Body of pancreas (tissue), 4 donors: ENCODE measurements at regions not wholly inside any gene's neighbourhood (a gene's known extent, or its start where the extent isn't known, plus 50 kb on each side); places are given as distances from the start of the nearest gene placed in this dataset.

Source experiments
- ATAC-seq: fragments of 150-250 bp; one replicate; pipeline ENCODE4 v1.9.1; 2016
- DNase-seq, 4 donors: peaks; one replicate each; pipeline ENCODE4 v3.0.0-alpha.2; 2019
- H3K27ac ChIP-seq, 4 donors: fragments of 200-600 bp; sonication (generic); 1 replicate in 3 of 4; 2 replicates in 1 of 4; pipeline versions ENCODE4 v1.5.1 to v1.6.1; 2016 to 2019; ENCODE audit warnings: mild to moderate bottlenecking in 1 of 4, mixed read lengths in 1 of 4, moderate library complexity in 1 of 4
- H3K27me3 ChIP-seq, 2 donors: fragments of 200-600 bp; sonication (generic); one replicate each; pipeline ENCODE4 v1.6.0; 2016; ENCODE audit warnings: mild to moderate bottlenecking in 1 of 2
- H3K36me3 ChIP-seq, 2 donors: fragments of 200-600 bp; sonication (generic); replicated peaks in 1 of 2; 2 replicates each; pipeline ENCODE4 v1.5.1; 2016; ENCODE audit warnings: low read depth in 2 of 2; ENCODE audit not compliant: insufficient read depth in 1 of 2
- H3K4me1 ChIP-seq: fragments of 200-600 bp; sonication (generic); one replicate; pipeline ENCODE4 v1.6.0; 2016
- H3K4me3 ChIP-seq, 2 donors: fragments of 200-600 bp; sonication (generic); 1 replicate in 1 of 2; 2 replicates in 1 of 2; pipeline ENCODE4 v1.5.1; 2016 to 2019
- H3K9me3 ChIP-seq, 3 donors: fragments of 200-600 bp; sonication (generic); 1 replicate in 2 of 3; 2 replicates in 1 of 3; pipeline ENCODE4 v1.5.1; 2016
- CTCF ChIP-seq, 7 experiments: fragments of 450-650 bp in 4 of 7; fragments of 200-600 bp in 3 of 7; sonication (generic) in 3 of 7; IDR thresholded peaks; one replicate each; pipeline ENCODE4 v1.5.1; 2016 to 2019; ENCODE audit warnings: antibody characterized with exemption in 7 of 7
- POLR2A ChIP-seq, 3 donors: fragments of 450-650 bp; IDR thresholded peaks; one replicate each; pipeline ENCODE4 v1.6.1; 2016; ENCODE audit warnings: antibody characterized with exemption in 3 of 3, mild to moderate bottlenecking in 2 of 3
- WGBS, 2 donors: methylation state at CpG; one replicate each; pipeline ENCODE4 v1.1.5; 2017; 5-methylcytosine and 5-hydroxymethylcytosine counted together
- intact Hi-C: fragments of 100-400 bp; cut with DNase I; formaldehyde crosslinking; loops from one replicate; pipeline ENCODE4 v1.15.1; 2023

GRCh38 chr6:9208966-9209365 lies 773.6 kb upstream of the SLC35B3 start:
- TF ChIP-seq CTCF (IDR thresholded peaks at IDR 0.05), result no peak
- TF ChIP-seq POLR2A (IDR thresholded peaks at IDR 0.05), result no peak

GRCh38 chr6:9205645-9206044 lies 770.3 kb upstream of the SLC35B3 start:
- Histone ChIP-seq H3K4me3 (no peak overlapping the region), H3K4me1 (no peaks in the 10 kb centered on the region), H3K27me3 (no peaks in the 10 kb centered on the region), H3K36me3 (no peaks in the 10 kb centered on the region), H3K9me3 (no peaks in the 10 kb centered on the region), H3K27ac (no peak overlapping the region)
- DNase-seq (no peak), ATAC-seq (no peak)
- no peak for TF ChIP-seq CTCF (IDR thresholded peaks at IDR 0.05)
- TF ChIP-seq POLR2A (IDR thresholded peaks at IDR 0.05), result no peak
- intact Hi-C loops, result no loop called here
- WGBS, 2 donors, result 77 to 94% methylated on average over 1 of the region's 1 CpG

More at GRCh38 chr6:9208966-9209365, 773.6 kb upstream of the SLC35B3 start:
- H3K4me3 ChIP-seq, result no peak overlapping the region
- no peaks in the 10 kb centered on the region for H3K9me3 ChIP-seq
- DNase-seq (no peak), ATAC-seq (no peak)
- no peaks in the 10 kb centered on the region for H3K4me1 ChIP-seq
- WGBS, 2 donors, result 67 to 74% methylated on average over 3 of the region's 3 CpGs
- no peak overlapping the region for H3K27ac ChIP-seq
- no peaks in the 10 kb centered on the region for H3K36me3 ChIP-seq
- intact Hi-C loops, result no loop called here
- no peaks in the 10 kb centered on the region for H3K27me3 ChIP-seq

GRCh38 chr6:9204171-9204570 lies 768.8 kb upstream of the SLC35B3 start:
- H3K9me3 ChIP-seq, result no peaks in the 10 kb centered on the region
- no peak overlapping the region for H3K4me3 ChIP-seq
- WGBS, 2 donors, result 23 to 47% methylated on average over 1 of the region's 1 CpG
- no peaks in the 10 kb centered on the region for H3K4me1 ChIP-seq
- peak; percentile 15 to 73 (median 37) for DNase-seq
- no peaks in the 10 kb centered on the region for H3K36me3 ChIP-seq
- ATAC-seq, result peak; percentile 42
- intact Hi-C loops, result no loop called here
- H3K27me3 ChIP-seq, result no peaks in the 10 kb centered on the region
- TF ChIP-seq CTCF (IDR thresholded peaks at IDR 0.05), result no peak
- no peak for TF ChIP-seq POLR2A (IDR thresholded peaks at IDR 0.05)
- no peak overlapping the region for H3K27ac ChIP-seq

GRCh38 chr6:9200712-9201111 lies 765.4 kb upstream of the SLC35B3 start:
- TF ChIP-seq POLR2A (IDR thresholded peaks at IDR 0.05) (no peak), CTCF (IDR thresholded peaks at IDR 0.05) (no peak)
- Histone ChIP-seq H3K36me3 (no peaks in the 10 kb centered on the region), H3K27ac (no peak overlapping the region), H3K9me3 (no peaks in the 10 kb centered on the region), H3K4me1 (no peaks in the 10 kb centered on the region), H3K4me3 (no peak overlapping the region), H3K27me3 (no peaks in the 10 kb centered on the region)
- no peak for DNase-seq
- no peak for ATAC-seq
- intact Hi-C loops, result no loop called here

- Histone ChIP-seq H3K27me3 (no peaks in the 10 kb centered on the region), H3K36me3 (no peaks in the 10 kb centered on the region), H3K9me3 (no peaks in the 10 kb centered on the region), H3K27ac (no peak overlapping the region), H3K4me3 (no peak overlapping the region), H3K4me1 (no peaks in the 10 kb centered on the region)
- ATAC-seq, result no peak
- intact Hi-C loops, result no loop called here
- WGBS, 2 donors, result 61 to 64% methylated on average over 3 of the region's 3 CpGs
- DNase-seq, result no peak
- no peak for TF ChIP-seq POLR2A (IDR thresholded peaks at IDR 0.05)
- no peak for TF ChIP-seq CTCF (IDR thresholded peaks at IDR 0.05)
These were observed 762.4 kb upstream of the SLC35B3 start for GRCh38 chr6:9197726-9198125.
